SK-N-SH (cell line): ENCODE measurements at regions not wholly inside any gene's neighbourhood (a gene's known extent, or its start where the extent isn't known, plus 50 kb on each side); places are given as distances from the start of the nearest gene placed in this dataset.

Source experiments
- CTCF ChIA-PET: fragments of 300-600, 350-600 bp; formaldehyde crosslinking; extraction: SDS; loops from one replicate; lab custom pipeline; 2021; lab: Yijun Ruan, JAX
- POLR2A ChIA-PET: fragments of 350-600 bp; sonication (Branson Sonifier 250); formaldehyde crosslinking; extraction: SDS; loops from one replicate; lab custom pipeline; 2020; ENCODE audit warnings: antibody characterized with exemption, inconsistent platforms; lab: Yijun Ruan, JAX
- DNase-seq: peaks from one replicate; pipeline ENCODE4 v3.0.0; 2012
- H2AFZ ChIP-seq: fragments of 200-600 bp; sonication (generic); 2 replicates; pipeline ENCODE4 v1.8.1; 2016; ENCODE audit warnings: antibody characterized with exemption, mild to moderate bottlenecking, low read depth
- H3F3A ChIP-seq: fragments of 200-600 bp; sonication (generic); replicated peaks from 2 replicates; pipeline ENCODE3; 2016; ENCODE audit warnings: antibody characterized with exemption, mild to moderate bottlenecking; ENCODE audit not compliant: insufficient read depth
- H3K27ac ChIP-seq, 2 experiments: fragments of 200-500 bp in 1 of 2; fragments of 200-600 bp in 1 of 2; sonication (Bioruptor generic) in 1 of 2; sonication (generic), shearing (Covaris generic) in 1 of 2; 2 replicates each; pipeline versions ENCODE4 v1.5.1 to v1.6.1; 2014 to 2016; ENCODE audit warnings: low read depth in 2 of 2, inconsistent platforms in 1 of 2, low read length in 1 of 2, mild to moderate bottlenecking in 1 of 2, mixed read lengths in 1 of 2
- H3K27me3 ChIP-seq: fragments of 200-600 bp; sonication (generic), shearing (Covaris generic); 2 replicates; pipeline ENCODE4 v1.6.1; 2016; ENCODE audit warnings: mixed run types; ENCODE audit not compliant: insufficient read depth
- H3K36me3 ChIP-seq, 2 experiments: fragments of 200-500 bp in 1 of 2; fragments of 200-600 bp in 1 of 2; sonication (Bioruptor generic) in 1 of 2; sonication (generic) in 1 of 2; replicated peaks in 1 of 2; 2 replicates each; pipeline versions ENCODE3 to v1.5.1; 2014 to 2016; ENCODE audit warnings: low read length in 1 of 2, mild to moderate bottlenecking in 1 of 2; ENCODE audit not compliant: insufficient read depth in 2 of 2, control insufficient read depth in 1 of 2
- H3K4me1 ChIP-seq, 2 experiments: fragments of 200-500 bp in 1 of 2; fragments of 200-600 bp in 1 of 2; sonication (Bioruptor generic) in 1 of 2; sonication (generic), shearing (Covaris generic) in 1 of 2; 2 replicates each; pipeline versions ENCODE4 v1.5.1 to v1.6.1; 2014 to 2016; ENCODE audit warnings: low read depth in 1 of 2, low read length in 1 of 2, mixed run types in 1 of 2; ENCODE audit not compliant: insufficient read depth in 2 of 2, control insufficient read depth in 1 of 2
- H3K4me2 ChIP-seq: fragments of 200-600 bp; sonication (generic), shearing (Covaris generic); 2 replicates; pipeline ENCODE4 v1.6.1; 2017; ENCODE audit warnings: mixed run types
- H3K4me3 ChIP-seq, 2 experiments: fragments of 200-500 bp in 1 of 2; fragments of 200-600 bp in 1 of 2; sonication (Bioruptor generic) in 1 of 2; sonication (generic), shearing (Covaris generic) in 1 of 2; 2 replicates each; pipeline versions ENCODE4 v1.5.1 to v1.8.1; 2014 to 2016; ENCODE audit warnings: low read depth in 2 of 2, inconsistent platforms in 1 of 2, low read length in 1 of 2, mild to moderate bottlenecking in 1 of 2, mixed read lengths in 1 of 2, moderate library complexity in 1 of 2
- H3K79me2 ChIP-seq: fragments of 200-600 bp; sonication (generic); 2 replicates; pipeline ENCODE4 v1.8.1; 2017; ENCODE audit warnings: mild to moderate bottlenecking; ENCODE audit not compliant: insufficient read depth
- H3K9ac ChIP-seq: fragments of 200-600 bp; sonication (generic); 2 replicates; pipeline ENCODE4 v1.6.1; 2017; ENCODE audit warnings: mixed run types
- H3K9me2 ChIP-seq: fragments of 200-600 bp; sonication (generic); 2 replicates; pipeline ENCODE4 v1.6.1; 2017; ENCODE audit warnings: mixed run types
- H3K9me3 ChIP-seq: fragments of 200-600 bp; sonication (generic); 2 replicates; pipeline ENCODE4 v1.6.1; 2017; ENCODE audit warnings: mixed run types, mild to moderate bottlenecking, moderate library complexity
- H4K20me1 ChIP-seq: fragments of 200-600 bp; sonication (generic); 2 replicates; pipeline ENCODE4 v1.6.1; 2017; ENCODE audit warnings: mild to moderate bottlenecking, mixed run types; ENCODE audit not compliant: insufficient read depth
- CHD2 ChIP-seq: fragments of 150-350 bp; IDR thresholded peaks from 2 replicates; pipeline ENCODE4 v1.6.1; 2018; ENCODE audit warnings: low read length; ENCODE audit not compliant: partially characterized antibody
- EP300 ChIP-seq, 2 experiments: IDR thresholded peaks; 2 replicates each; pipeline versions ENCODE4 v1.4.0 to v1.6.1; 2012; ENCODE audit warnings: borderline replicate concordance in 1 of 2, low read depth in 1 of 2, low read length in 1 of 2
- EZH2phosphoT487 ChIP-seq: fragments of 200-600 bp; sonication (generic); IDR thresholded peaks from 2 replicates; pipeline ENCODE4 v1.6.1; 2017; ENCODE audit warnings: low read depth, mixed run types, mild to moderate bottlenecking, antibody characterized with exemption, moderate library complexity, borderline replicate concordance
- FOSL2 ChIP-seq: IDR thresholded peaks from 2 replicates; pipeline ENCODE4 v1.4.0; 2012; ENCODE audit warnings: low read depth, mild to moderate bottlenecking, moderate library complexity, borderline replicate concordance
- GATA2 ChIP-seq: sonication (generic); formaldehyde crosslinking; IDR thresholded peaks from 2 replicates; pipeline ENCODE4 v1.5.0; 2020; ENCODE audit warnings: mild to moderate bottlenecking, missing genetic modification reagents
- JUND ChIP-seq: IDR thresholded peaks from 2 replicates; pipeline ENCODE4 v1.4.0; 2012
- NFIC ChIP-seq: IDR thresholded peaks from 2 replicates; pipeline ENCODE4 v1.4.0; 2012; ENCODE audit warnings: borderline replicate concordance
- RAD21 ChIP-seq: IDR thresholded peaks from 2 replicates; pipeline ENCODE4 v1.6.1; 2012; ENCODE audit warnings: mild to moderate bottlenecking, low read length
- RXRA ChIP-seq: IDR thresholded peaks from 2 replicates; pipeline ENCODE4 v1.4.0; 2012; ENCODE audit warnings: low read depth, mild to moderate bottlenecking, borderline replicate concordance
- SIN3A ChIP-seq: IDR thresholded peaks from 2 replicates; pipeline ENCODE4 v1.6.1; 2012; ENCODE audit warnings: low read depth, mild to moderate bottlenecking, low read length, moderate library complexity, borderline replicate concordance
- TCF12 ChIP-seq: IDR thresholded peaks from 2 replicates; pipeline ENCODE4 v1.4.0; 2012
- TEAD4 ChIP-seq: IDR thresholded peaks from 2 replicates; pipeline ENCODE4 v1.4.0; 2012; ENCODE audit warnings: mild to moderate bottlenecking, borderline replicate concordance; ENCODE audit not compliant: insufficient read depth
- YY1 ChIP-seq: IDR thresholded peaks from 2 replicates; pipeline ENCODE4 v1.4.0; 2012; ENCODE audit warnings: low read depth, mild to moderate bottlenecking
- WGBS: methylation state at CpG from one replicate; pipeline ENCODE4 v1.1.6; 2017; ENCODE audit warnings: low lambda C conversion rate; 5-methylcytosine and 5-hydroxymethylcytosine counted together
- TF ChIP-seq, protein P1 (sequence below): IDR thresholded peaks from 2 replicates; pipeline ENCODE4; 2012
- TF ChIP-seq, protein P2 (sequence below): IDR thresholded peaks from 2 replicates; pipeline ENCODE4 v1.4.0; 2012; ENCODE audit warnings: low read depth
- TF ChIP-seq, protein P3 (sequence below): fragments of 150-350 bp; IDR thresholded peaks from 2 replicates; pipeline ENCODE4 v1.6.1; 2017; ENCODE audit warnings: antibody characterized with exemption, low read length, low read depth, borderline replicate concordance
- TF ChIP-seq, protein P4 (sequence below): IDR thresholded peaks from 2 replicates; pipeline ENCODE4 v1.4.0; 2012; ENCODE audit warnings: low read depth, borderline replicate concordance
- TF ChIP-seq, protein P5 (sequence below): fragments of 200-600 bp; sonication (generic); IDR thresholded peaks from 2 replicates; pipeline ENCODE4 v1.6.1; 2017; ENCODE audit warnings: antibody characterized with exemption, mild to moderate bottlenecking, moderate library complexity
- TF ChIP-seq, protein P6 (sequence below): fragments of 150-350 bp; IDR thresholded peaks from 2 replicates; pipeline ENCODE4 v1.6.1; 2016; ENCODE audit warnings: mild to moderate bottlenecking, low read depth, low read length

DNA sequence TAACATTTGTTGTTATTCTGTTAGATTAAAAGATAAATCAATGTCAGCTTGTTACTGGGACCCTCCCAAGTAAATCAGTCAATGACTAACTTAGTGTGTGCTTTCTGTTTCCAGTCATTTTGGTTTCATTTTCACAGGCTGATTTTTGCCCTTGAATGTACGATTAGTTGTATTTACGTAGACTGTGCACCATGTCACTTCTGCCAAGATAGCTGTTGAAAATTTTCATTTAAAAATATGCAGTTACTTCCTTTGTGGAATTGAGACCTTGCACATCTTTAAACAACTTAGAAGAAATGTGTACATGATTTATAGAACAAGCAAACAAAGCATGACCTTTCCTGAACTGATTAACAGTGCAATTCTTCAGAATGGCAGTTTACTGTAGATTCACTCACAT is 944.8 kb upstream of the CITED2 start:
- H2AFZ ChIP-seq = no peak overlapping the region; the same call in 1 of the 2 replicates
- POLR2A ChIA-PET = no interaction called here
- DNase-seq = no peak

DNA sequence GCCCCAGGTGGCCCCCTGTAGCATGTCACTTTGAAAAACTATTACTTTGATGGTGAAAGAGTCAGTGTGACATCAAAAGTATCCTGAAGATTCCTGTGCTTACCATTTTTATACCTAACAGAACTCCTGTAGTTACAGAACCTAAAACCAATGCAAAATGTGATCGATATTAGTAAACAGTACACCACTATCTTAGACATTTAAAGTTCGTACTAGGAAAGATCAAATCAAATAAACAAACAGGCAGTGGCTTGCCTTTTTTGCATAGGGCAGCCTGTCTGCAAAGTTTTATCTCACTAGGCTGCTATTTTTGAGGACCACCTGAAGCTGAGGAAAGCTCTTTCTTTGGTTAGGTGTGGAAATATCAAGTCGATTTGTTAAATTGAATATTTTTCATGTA is 944.0 kb upstream of the CITED2 start:
- H3K4me2 ChIP-seq = no peak overlapping the region
- 75% methylated on average over 3 of the region's 3 CpGs for WGBS
- no peak overlapping the region for H3K4me3 ChIP-seq
- CTCF ChIA-PET = no interaction called here
- no peak overlapping the region; the same call in 1 of the 2 replicates for H2AFZ ChIP-seq
- H3K9ac ChIP-seq = no peak overlapping the region
- no peak overlapping the region for H3K27ac ChIP-seq
- DNase-seq = no peak
- no peaks in the 10 kb centered on the region for H3K79me2 ChIP-seq
- H3K9me2 ChIP-seq = no peaks in the 10 kb centered on the region
- POLR2A ChIA-PET = no interaction called here
- H4K20me1 ChIP-seq = no peaks in the 10 kb centered on the region
- no peaks in the 10 kb centered on the region for H3K4me1 ChIP-seq
- peaks cover 4% of the 10 kb centered on the region for H3F3A ChIP-seq
- H3K27me3 ChIP-seq = no peaks in the 10 kb centered on the region
- H3K9me3 ChIP-seq = no peaks in the 10 kb centered on the region
- H3K36me3 ChIP-seq = no peaks in the 10 kb centered on the region
- TF ChIP-seq, protein P1, sequence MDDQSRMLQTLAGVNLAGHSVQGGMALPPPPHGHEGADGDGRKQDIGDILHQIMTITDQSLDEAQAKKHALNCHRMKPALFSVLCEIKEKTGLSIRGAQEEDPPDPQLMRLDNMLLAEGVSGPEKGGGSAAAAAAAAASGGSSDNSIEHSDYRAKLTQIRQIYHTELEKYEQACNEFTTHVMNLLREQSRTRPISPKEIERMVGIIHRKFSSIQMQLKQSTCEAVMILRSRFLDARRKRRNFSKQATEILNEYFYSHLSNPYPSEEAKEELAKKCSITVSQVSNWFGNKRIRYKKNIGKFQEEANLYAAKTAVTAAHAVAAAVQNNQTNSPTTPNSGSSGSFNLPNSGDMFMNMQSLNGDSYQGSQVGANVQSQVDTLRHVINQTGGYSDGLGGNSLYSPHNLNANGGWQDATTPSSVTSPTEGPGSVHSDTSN = no peak
- TF ChIP-seq NFIC (no peak), EP300 (IDR thresholded peaks at IDR 0.05; ENCODE audit: borderline replicate concordance in 1 of 2, low read depth in 1 of 2, low read length in 1 of 2) (no peak), EZH2phosphoT487 (no peak), TCF12 (no peak), FOSL2 (no peak), TEAD4 (no peak)
- TF ChIP-seq, protein P2, sequence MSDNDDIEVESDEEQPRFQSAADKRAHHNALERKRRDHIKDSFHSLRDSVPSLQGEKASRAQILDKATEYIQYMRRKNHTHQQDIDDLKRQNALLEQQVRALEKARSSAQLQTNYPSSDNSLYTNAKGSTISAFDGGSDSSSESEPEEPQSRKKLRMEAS = no peak
- TF ChIP-seq, protein P3, sequence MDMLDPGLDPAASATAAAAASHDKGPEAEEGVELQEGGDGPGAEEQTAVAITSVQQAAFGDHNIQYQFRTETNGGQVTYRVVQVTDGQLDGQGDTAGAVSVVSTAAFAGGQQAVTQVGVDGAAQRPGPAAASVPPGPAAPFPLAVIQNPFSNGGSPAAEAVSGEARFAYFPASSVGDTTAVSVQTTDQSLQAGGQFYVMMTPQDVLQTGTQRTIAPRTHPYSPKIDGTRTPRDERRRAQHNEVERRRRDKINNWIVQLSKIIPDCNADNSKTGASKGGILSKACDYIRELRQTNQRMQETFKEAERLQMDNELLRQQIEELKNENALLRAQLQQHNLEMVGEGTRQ = no peak

More for the DNA sequence above, 944.8 kb upstream of the CITED2 start:
- H3K79me2 ChIP-seq = no peaks in the 10 kb centered on the region
- H3F3A ChIP-seq = peaks cover 4% of the 10 kb centered on the region
- no peaks in the 10 kb centered on the region for H3K36me3 ChIP-seq
- H3K9me3 ChIP-seq = no peaks in the 10 kb centered on the region
- no peak for TF ChIP-seq EP300 (IDR thresholded peaks at IDR 0.05; ENCODE audit: borderline replicate concordance in 1 of 2, low read depth in 1 of 2, low read length in 1 of 2)
- no peak for TF ChIP-seq GATA2
- no peak for TF ChIP-seq RXRA
- TF ChIP-seq, protein P4, sequence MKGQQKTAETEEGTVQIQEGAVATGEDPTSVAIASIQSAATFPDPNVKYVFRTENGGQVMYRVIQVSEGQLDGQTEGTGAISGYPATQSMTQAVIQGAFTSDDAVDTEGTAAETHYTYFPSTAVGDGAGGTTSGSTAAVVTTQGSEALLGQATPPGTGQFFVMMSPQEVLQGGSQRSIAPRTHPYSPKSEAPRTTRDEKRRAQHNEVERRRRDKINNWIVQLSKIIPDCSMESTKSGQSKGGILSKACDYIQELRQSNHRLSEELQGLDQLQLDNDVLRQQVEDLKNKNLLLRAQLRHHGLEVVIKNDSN = no peak
- no peak for TF ChIP-seq JUND
- TF ChIP-seq CHD2 = no peak
- no peak for TF ChIP-seq SIN3A
- no peak for TF ChIP-seq YY1
- TF ChIP-seq, protein P5, sequence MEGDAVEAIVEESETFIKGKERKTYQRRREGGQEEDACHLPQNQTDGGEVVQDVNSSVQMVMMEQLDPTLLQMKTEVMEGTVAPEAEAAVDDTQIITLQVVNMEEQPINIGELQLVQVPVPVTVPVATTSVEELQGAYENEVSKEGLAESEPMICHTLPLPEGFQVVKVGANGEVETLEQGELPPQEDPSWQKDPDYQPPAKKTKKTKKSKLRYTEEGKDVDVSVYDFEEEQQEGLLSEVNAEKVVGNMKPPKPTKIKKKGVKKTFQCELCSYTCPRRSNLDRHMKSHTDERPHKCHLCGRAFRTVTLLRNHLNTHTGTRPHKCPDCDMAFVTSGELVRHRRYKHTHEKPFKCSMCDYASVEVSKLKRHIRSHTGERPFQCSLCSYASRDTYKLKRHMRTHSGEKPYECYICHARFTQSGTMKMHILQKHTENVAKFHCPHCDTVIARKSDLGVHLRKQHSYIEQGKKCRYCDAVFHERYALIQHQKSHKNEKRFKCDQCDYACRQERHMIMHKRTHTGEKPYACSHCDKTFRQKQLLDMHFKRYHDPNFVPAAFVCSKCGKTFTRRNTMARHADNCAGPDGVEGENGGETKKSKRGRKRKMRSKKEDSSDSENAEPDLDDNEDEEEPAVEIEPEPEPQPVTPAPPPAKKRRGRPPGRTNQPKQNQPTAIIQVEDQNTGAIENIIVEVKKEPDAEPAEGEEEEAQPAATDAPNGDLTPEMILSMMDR = no peak
- TF ChIP-seq, protein P6, sequence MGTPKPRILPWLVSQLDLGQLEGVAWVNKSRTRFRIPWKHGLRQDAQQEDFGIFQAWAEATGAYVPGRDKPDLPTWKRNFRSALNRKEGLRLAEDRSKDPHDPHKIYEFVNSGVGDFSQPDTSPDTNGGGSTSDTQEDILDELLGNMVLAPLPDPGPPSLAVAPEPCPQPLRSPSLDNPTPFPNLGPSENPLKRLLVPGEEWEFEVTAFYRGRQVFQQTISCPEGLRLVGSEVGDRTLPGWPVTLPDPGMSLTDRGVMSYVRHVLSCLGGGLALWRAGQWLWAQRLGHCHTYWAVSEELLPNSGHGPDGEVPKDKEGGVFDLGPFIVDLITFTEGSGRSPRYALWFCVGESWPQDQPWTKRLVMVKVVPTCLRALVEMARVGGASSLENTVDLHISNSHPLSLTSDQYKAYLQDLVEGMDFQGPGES = no peak
- TF ChIP-seq RAD21 = no peak
- TF ChIP-seq, protein P3 = no peak
- no peak overlapping the region for H3K4me2 ChIP-seq
- H3K27ac ChIP-seq = no peak overlapping the region
- no peak overlapping the region for H3K4me3 ChIP-seq
- CTCF ChIA-PET = no interaction called here
- H3K9me2 ChIP-seq = no peaks in the 10 kb centered on the region
- no peaks in the 10 kb centered on the region for H3K27me3 ChIP-seq
- H4K20me1 ChIP-seq = no peaks in the 10 kb centered on the region
- H3K4me1 ChIP-seq = no peaks in the 10 kb centered on the region
- H3K9ac ChIP-seq = no peak overlapping the region
- 79% methylated on average over 2 of the region's 2 CpGs for WGBS
